H1 (cell line): ENCODE measurements at regions not wholly inside any gene's neighbourhood (a gene's known extent, or its start where the extent isn't known, plus 50 kb on each side); places are given as distances from the start of the nearest gene placed in this dataset.
A peak's percentile ranks its signal among the peaks of the same experiment; 100 is the strongest.

Experiments used
- CTCF ChIA-PET: fragments of 300-600 bp; sonication (Branson Sonifier 250); formaldehyde crosslinking; loops from one replicate; lab custom pipeline; 2021; ENCODE audit not compliant: partially characterized antibody; lab: Charles Lee
- POLR2A ChIA-PET: fragments of 300-600 bp; sonication (Branson Sonifier 250); formaldehyde crosslinking; loops from one replicate; lab custom pipeline; 2021; ENCODE audit warnings: inconsistent platforms; ENCODE audit not compliant: partially characterized antibody; lab: Charles Lee
- DNase-seq, 2 experiments: peaks; one replicate each; pipeline versions ENCODE4 v3.0.0 to v3.0.0-alpha.2; 2010 to 2022; ENCODE audit warnings: low spot score in 2 of 2, low read depth in 1 of 2, mixed read lengths in 1 of 2
- FAIRE-seq: peaks from 2 replicates; lab custom pipeline; 2011; peaks lifted over from hg19 to GRCh38; lab: Jason Lieb, UNC
- H2AFZ ChIP-seq: 2 replicates; pipeline ENCODE4 v1.8.1; 2012; ENCODE audit warnings: low read length, inconsistent platforms
- H2AK5ac ChIP-seq: 2 replicates; pipeline ENCODE4 v1.6.1; 2013; ENCODE audit warnings: low read depth, low read length
- H2BK120ac ChIP-seq: replicated peaks from 2 replicates; pipeline ENCODE3; 2013; ENCODE audit warnings: low read depth, low read length, inconsistent platforms
- H2BK12ac ChIP-seq: 2 replicates; pipeline ENCODE4 v1.6.1; 2013; ENCODE audit warnings: low read depth, low read length
- H2BK15ac ChIP-seq: 2 replicates; pipeline ENCODE4 v1.6.1; 2013; ENCODE audit warnings: low read length
- H2BK20ac ChIP-seq: 2 replicates; pipeline ENCODE4 v1.6.1; 2013; ENCODE audit warnings: low read length
- H2BK5ac ChIP-seq: 2 replicates; pipeline ENCODE4 v1.6.1; 2013; ENCODE audit warnings: low read depth, low read length
- H3K14ac ChIP-seq: 2 replicates; pipeline ENCODE4 v1.6.1; 2013; ENCODE audit warnings: inconsistent platforms; ENCODE audit not compliant: insufficient read length
- H3K18ac ChIP-seq: 2 replicates; pipeline ENCODE4 v1.6.1; 2013; ENCODE audit warnings: low read length; ENCODE audit errors: extremely low read depth
- H3K23ac ChIP-seq: 2 replicates; pipeline ENCODE4 v1.6.1; 2013; ENCODE audit warnings: inconsistent platforms; ENCODE audit not compliant: insufficient read length
- H3K23me2 ChIP-seq: 2 replicates; pipeline ENCODE4 v1.6.1; 2013; ENCODE audit warnings: low read depth, low read length
- H3K27ac ChIP-seq: 2 replicates; pipeline ENCODE4 v1.6.1; 2011; ENCODE audit warnings: low read depth, low read length, inconsistent platforms
- H3K27me3 ChIP-seq, 4 experiments: replicated peaks in 1 of 4; 1 replicate in 1 of 4; 2 replicates in 3 of 4; pipeline versions ENCODE4 v1.6.1 to v1.8.1; 2011 to 2013; ENCODE audit warnings: low read length in 3 of 4, mild to moderate bottlenecking in 3 of 4, inconsistent platforms in 2 of 4, mixed read lengths in 2 of 4, moderate library complexity in 1 of 4; ENCODE audit not compliant: control insufficient read depth in 3 of 4, insufficient read depth in 3 of 4; ENCODE audit errors: extremely low read depth in 1 of 4
- H3K36me3 ChIP-seq, 4 experiments: 2 replicates each; pipeline versions ENCODE4 v1.6.1 to v1.8.1; 2011 to 2013; ENCODE audit warnings: mild to moderate bottlenecking in 4 of 4, low read length in 3 of 4, moderate library complexity in 2 of 4, control low read depth in 1 of 4, inconsistent platforms in 1 of 4; ENCODE audit not compliant: insufficient read depth in 4 of 4, control insufficient read depth in 2 of 4
- H3K4ac ChIP-seq: replicated peaks from 2 replicates; pipeline ENCODE3; 2013; ENCODE audit warnings: low read length, low read depth, mixed read lengths, inconsistent platforms; ENCODE audit not compliant: insufficient read length
- H3K4me1 ChIP-seq, 4 experiments: replicated peaks in 1 of 4; 1 replicate in 1 of 4; 2 replicates in 3 of 4; pipeline versions ENCODE4 v1.6.1 to v1.8.1; 2011 to 2013; ENCODE audit warnings: low read length in 3 of 4, inconsistent platforms in 2 of 4, mixed read lengths in 1 of 4; ENCODE audit not compliant: insufficient read depth in 4 of 4, control insufficient read depth in 3 of 4
- H3K4me2 ChIP-seq, 2 experiments: 2 replicates each; pipeline versions ENCODE4 v1.6.1 to v1.8.1; 2011 to 2013; ENCODE audit warnings: low read depth in 2 of 2, low read length in 2 of 2, control low read depth in 1 of 2, inconsistent platforms in 1 of 2, mild to moderate bottlenecking in 1 of 2; ENCODE audit not compliant: insufficient read depth in 1 of 2
- H3K4me3 ChIP-seq, 4 experiments: fragments of 200-600, 300-600 bp in 1 of 4; sonication (generic), shearing (Covaris generic), sonication (Bioruptor Twin) in 1 of 4; 2 replicates each; pipeline versions ENCODE4 v1.5.1 to v1.8.1; 2011 to 2016; ENCODE audit warnings: low read length in 4 of 4, low read depth in 3 of 4, control low read depth in 2 of 4, inconsistent platforms in 2 of 4, mild to moderate bottlenecking in 2 of 4, mixed read lengths in 1 of 4, moderate library complexity in 1 of 4; ENCODE audit not compliant: insufficient read depth in 2 of 4; ENCODE audit errors: extremely low read depth in 1 of 4
- H3K56ac ChIP-seq: replicated peaks from 2 replicates; pipeline ENCODE3; 2013; ENCODE audit warnings: low read depth, mild to moderate bottlenecking, mixed read lengths, low read length, inconsistent platforms; ENCODE audit not compliant: insufficient read length
- H3K79me1 ChIP-seq: 2 replicates; pipeline ENCODE4 v1.6.1; 2013; ENCODE audit warnings: low read depth, low read length, control low read depth
- H3K79me2 ChIP-seq, 2 experiments: 2 replicates each; pipeline versions ENCODE4 v1.6.1 to v1.8.1; 2012 to 2013; ENCODE audit warnings: low read length in 2 of 2, mild to moderate bottlenecking in 2 of 2, inconsistent platforms in 1 of 2; ENCODE audit not compliant: insufficient read depth in 2 of 2, control insufficient read depth in 1 of 2
- H3K9ac ChIP-seq, 4 experiments: replicated peaks in 1 of 4; 1 replicate in 1 of 4; 2 replicates in 3 of 4; pipeline versions ENCODE4 v1.6.1 to v1.8.1; 2011 to 2013; ENCODE audit warnings: low read depth in 3 of 4, low read length in 3 of 4, control low read depth in 2 of 4, mild to moderate bottlenecking in 2 of 4, moderate library complexity in 2 of 4, inconsistent platforms in 1 of 4; ENCODE audit errors: extremely low read depth in 1 of 4
- H3K9me3 ChIP-seq, 2 experiments: 2 replicates each; pipeline versions ENCODE4 v1.6.1 to v1.8.1; 2012 to 2013; ENCODE audit warnings: mild to moderate bottlenecking in 2 of 2, moderate library complexity in 2 of 2, control low read depth in 1 of 2, inconsistent platforms in 1 of 2, low read depth in 1 of 2, low read length in 1 of 2, mixed read lengths in 1 of 2; ENCODE audit not compliant: insufficient read depth in 2 of 2
- H4K20me1 ChIP-seq, 2 experiments: replicated peaks in 1 of 2; 2 replicates each; pipeline versions ENCODE3 to v1.8.1; 2011 to 2013; ENCODE audit warnings: inconsistent platforms in 2 of 2, low read length in 2 of 2, mild to moderate bottlenecking in 1 of 2; ENCODE audit not compliant: insufficient read depth in 2 of 2, control insufficient read depth in 1 of 2
- H4K5ac ChIP-seq: 2 replicates; pipeline ENCODE4 v1.6.1; 2013; ENCODE audit warnings: low read length, low read depth, mixed read lengths, inconsistent platforms; ENCODE audit not compliant: insufficient read length
- H4K8ac ChIP-seq: 2 replicates; pipeline ENCODE4 v1.8.0; 2013; ENCODE audit warnings: mild to moderate bottlenecking, moderate library complexity, low read length, inconsistent platforms; ENCODE audit not compliant: insufficient read depth; ENCODE audit errors: extremely low read depth
- H4K91ac ChIP-seq: replicated peaks from 2 replicates; pipeline ENCODE3; 2013; ENCODE audit warnings: low read length, mixed read lengths, inconsistent platforms; ENCODE audit not compliant: insufficient read length
- BACH1 ChIP-seq: IDR thresholded peaks from 2 replicates; pipeline ENCODE4 v1.6.1; 2012; ENCODE audit warnings: low read length, improper control_type of control experiment
- HDAC2 ChIP-seq, 2 experiments: fragments of 300-600 bp in 1 of 2; sonication (generic) in 1 of 2; IDR thresholded peaks; 2 replicates each; pipeline ENCODE4 v1.6.1; 2011 to 2012; ENCODE audit warnings: low read depth in 2 of 2, low read length in 2 of 2, mild to moderate bottlenecking in 2 of 2, moderate library complexity in 2 of 2, borderline replicate concordance in 1 of 2, inconsistent platforms in 1 of 2
- MAFK ChIP-seq: IDR thresholded peaks from 2 replicates; pipeline ENCODE4 v1.6.1; 2012; ENCODE audit warnings: low read depth, mild to moderate bottlenecking, improper control_type of control experiment, low read length
- WGBS, 2 experiments: shearing (Covaris generic) in 1 of 2; methylation state at CpG; one replicate each; pipeline versions ENCODE4 v1.1.6 to v1.1.7; 2013 to 2015; ENCODE audit warnings: low lambda C conversion rate in 2 of 2, mixed read lengths in 2 of 2, inconsistent platforms in 1 of 2, low coverage in 1 of 2, missing lambda C conversion rate in 1 of 2; ENCODE audit not compliant: insufficient replicate concordance in 2 of 2, insufficient coverage in 1 of 2, insufficient read length in 1 of 2; ENCODE audit errors: extremely low coverage in 1 of 2, missing lambda C conversion rate in 1 of 2; 5-methylcytosine and 5-hydroxymethylcytosine counted together

- Histone ChIP-seq H3K4ac (no peak overlapping the region), H2BK5ac (no peak overlapping the region), H3K14ac (no peak overlapping the region), H3K36me3 (no peaks in the 10 kb centered on the region), H2BK12ac (no peak overlapping the region), H3K56ac (no peak overlapping the region), H4K8ac (no peak overlapping the region), H3K79me2 (no peaks in the 10 kb centered on the region), H4K91ac (no peak overlapping the region), H3K23me2 (no peaks in the 10 kb centered on the region), H2BK20ac (no peak overlapping the region), H3K79me1 (no peaks in the 10 kb centered on the region), H3K23ac (no peak overlapping the region), H4K5ac (no peak overlapping the region), H3K18ac (no peak overlapping the region), H3K4me2 (no peak overlapping the region), H3K27me3 (no peaks in the 10 kb centered on the region), H2AK5ac (no peak overlapping the region), H2AFZ (peak overlapping the region; percentile 31; the same call in 1 of the 2 replicates), H2BK15ac (no peak overlapping the region), H3K27ac (no peak overlapping the region), H3K9ac (no peak overlapping the region), H2BK120ac (no peak overlapping the region), H3K9me3 (no peaks in the 10 kb centered on the region), H4K20me1 (no peaks in the 10 kb centered on the region), H3K4me1 (0 out of 7 replicates have a peak, but pooled peaks cover 0 to 2% (median 0%) of the 10 kb centered on the region in 4 experiments), H3K4me3 (no peak overlapping the region)
- TF ChIP-seq MAFK (peak; percentile 74; the same call in 1 of the 2 replicates), HDAC2 (IDR thresholded peaks at IDR 0.05; ENCODE audit: borderline replicate concordance in 1 of 2, low read depth in 2 of 2, low read length in 2 of 2) (no peak), BACH1 (peak; percentile 35; the same call in 1 of the 2 replicates)
- WGBS, 2 experiments, result 82% methylated on average over 3 of the region's 3 CpGs; no CpG with 5 or more reads in 1 of the 2 experiments
- ChIA-PET POLR2A (no interaction called here), CTCF (no interaction called here)
- no peak for DNase-seq
- no peak for FAIRE-seq
Observed at GRCh38 chr15:91547356-91547755, 306.2 kb upstream of the SLCO3A1 start.
